ENCODE measurements at regions not wholly inside any gene's neighbourhood (a gene's known extent, or its start where the extent isn't known, plus 50 kb on each side); places are given as distances from the start of the nearest gene placed in this dataset.

GRCh38 chr15:35974052-35974451, 428.1 kb upstream of the DPH6 start:
- BruUV-seq (replicated peaks) = no TSS peak
- DNase-seq (ENCODE audit: extremely low read depth in 1 of 4, low spot score in 3 of 4) (no peak), FAIRE-seq (no peak), ATAC-seq (no peak)
- 0% methylated on average over 3 of the region's 3 CpGs for WGBS (ENCODE audit: insufficient coverage, low coverage, missing lambda C conversion rate)
- no peaks in the 10 kb centered on the region for H3K36me3 ChIP-seq (ENCODE audit: control insufficient read depth, insufficient read depth, low read length)
- H3K9me3 ChIP-seq (replicated peaks; ENCODE audit: control insufficient read depth, insufficient read depth, low read depth, low read length) = no peaks in the 10 kb centered on the region
- POLR2A ChIA-PET = no interaction called here
- in situ Hi-C loops (cut with MboI) (no loop called here), intact Hi-C loops (cut with micrococcal nuclease) (no loop called here)
- no peaks in the 10 kb centered on the region for H4K20me1 ChIP-seq (replicated peaks; ENCODE audit: control insufficient read depth, insufficient read depth, low read length)
- no peak overlapping the region for H3K4me3 ChIP-seq
- no peak overlapping the region for H3K4me2 ChIP-seq (ENCODE audit: insufficient read depth, low read length)
- no peaks in the 10 kb centered on the region for H3K79me2 ChIP-seq (ENCODE audit: control insufficient read depth, insufficient read depth, low read length)
- CTCF ChIA-PET (ENCODE audit: low intra/inter-chr PET ratio) = no interaction called here
- H2AFZ ChIP-seq (ENCODE audit: low read depth, low read length) = no peak overlapping the region
- no peaks in the 10 kb centered on the region for H3K27me3 ChIP-seq (ENCODE audit: control insufficient read depth in 2 of 2, insufficient read depth in 2 of 2, low read length in 2 of 2)
- H3K9ac ChIP-seq (ENCODE audit: insufficient read depth in 1 of 2, low read depth in 2 of 2, low read length in 2 of 2) = no peak overlapping the region
- H3K9me1 ChIP-seq (ENCODE audit: control insufficient read depth, insufficient read depth, low read length) = no peaks in the 10 kb centered on the region
- no peaks in the 10 kb centered on the region for H3K4me1 ChIP-seq (replicated peaks in 1 of 2; ENCODE audit: control insufficient read depth in 2 of 2, insufficient read depth in 2 of 2, low read length in 2 of 2)
- H3K27ac ChIP-seq (ENCODE audit: extremely low read depth, low read depth, low read length) = no peak overlapping the region
- TF ChIP-seq ZNF175 (CRISPR knock-in tag; IDR thresholded peaks at IDR 0.05; ENCODE audit: low read depth) (no peak), TCF15 (CRISPR knock-in tag; IDR thresholded peaks at IDR 0.05) (no peak), SOX6 (IDR thresholded peaks at IDR 0.05) (no peak), ZBTB40 (IDR thresholded peaks at IDR 0.05) (no peak), ZBTB40 (CRISPR knock-in tag; IDR thresholded peaks at IDR 0.05) (no peak), RBM25 (IDR thresholded peaks at IDR 0.05; ENCODE audit: low read depth, low read length, severe bottlenecking) (no peak), MAZ (CRISPR knock-in tag; conservative IDR thresholded peaks at IDR 0.05 in 1 of 2, IDR thresholded peaks at IDR 0.05 in 1 of 2) (no peak), SMAD4 (CRISPR knock-in tag; conservative IDR thresholded peaks at IDR 0.05) (no peak), ZNF280A (IDR thresholded peaks at IDR 0.05; ENCODE audit: low read depth, partially characterized antibody) (no peak), SRSF3 (IDR thresholded peaks at IDR 0.05; ENCODE audit: insufficient read depth, low read length) (no peak), FOXO4 (CRISPR knock-in tag; IDR thresholded peaks at IDR 0.05) (no peak)
